ENCODE measurements at regions not wholly inside any gene's neighbourhood (a gene's known extent, or its start where the extent isn't known, plus 50 kb on each side); places are given as distances from the start of the nearest gene placed in this dataset.

DNA sequence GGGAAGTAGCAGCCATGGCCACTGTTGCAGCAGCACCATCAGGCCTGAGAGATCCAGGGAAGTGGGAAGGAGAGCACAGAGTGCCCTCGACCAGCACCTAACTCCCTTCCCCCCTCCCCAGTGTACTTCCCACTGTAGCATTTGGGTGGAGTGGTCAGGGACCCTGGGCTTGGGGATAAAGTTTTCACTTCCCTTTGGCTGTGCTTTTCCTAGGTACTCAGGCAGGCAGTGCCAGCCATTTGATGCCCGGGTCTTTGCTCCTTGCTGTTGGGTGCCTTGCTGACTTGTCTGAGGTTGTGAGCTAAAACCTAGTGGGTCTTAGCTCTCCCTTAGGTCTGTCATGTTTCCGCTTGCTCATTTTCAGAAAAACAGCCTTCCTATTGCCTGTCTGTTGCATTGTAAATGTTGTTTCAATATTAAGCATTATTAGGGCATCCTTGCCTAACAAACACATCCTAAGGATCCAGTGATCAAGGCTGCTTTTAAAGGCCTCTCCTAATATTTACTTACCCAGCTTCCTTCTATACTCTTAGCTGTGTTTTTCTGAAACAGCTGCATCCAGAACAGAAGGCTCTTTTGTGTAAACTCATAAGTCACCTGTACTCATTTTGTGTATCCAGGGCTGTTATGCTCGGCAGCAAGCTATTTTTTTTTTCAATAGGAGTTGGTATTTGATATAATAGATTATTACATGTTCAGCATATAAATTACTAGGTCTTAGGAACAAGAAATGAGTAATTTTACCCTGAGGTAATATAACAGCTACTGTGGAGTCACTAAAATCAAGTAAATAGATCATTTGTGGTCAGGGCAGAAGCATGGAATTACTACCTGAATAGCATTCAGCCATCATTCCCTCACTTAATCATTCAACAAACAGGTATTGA is 418.6 kb upstream of the PROX1 start:
- H3K9me2 ChIP-seq (replicated peaks; ENCODE audit: insufficient read depth, low read length) = no peaks in the 10 kb centered on the region
- no peak overlapping the region for H3K4me3 ChIP-seq (ENCODE audit: low read length)
- H3K4me2 ChIP-seq (ENCODE audit: low read depth, low read length) = no peak overlapping the region
- H3K79me2 ChIP-seq (ENCODE audit: low read length) = no peaks in the 10 kb centered on the region
- no peaks in the 10 kb centered on the region for H3K36me3 ChIP-seq (replicated peaks; ENCODE audit: insufficient read depth, low read length)
- no peak overlapping the region for H3K27ac ChIP-seq (ENCODE audit: low read length)
- no peak for TF ChIP-seq EZH2phosphoT487 (IDR thresholded peaks at IDR 0.05; ENCODE audit: low read length)
- TF ChIP-seq, protein P1, sequence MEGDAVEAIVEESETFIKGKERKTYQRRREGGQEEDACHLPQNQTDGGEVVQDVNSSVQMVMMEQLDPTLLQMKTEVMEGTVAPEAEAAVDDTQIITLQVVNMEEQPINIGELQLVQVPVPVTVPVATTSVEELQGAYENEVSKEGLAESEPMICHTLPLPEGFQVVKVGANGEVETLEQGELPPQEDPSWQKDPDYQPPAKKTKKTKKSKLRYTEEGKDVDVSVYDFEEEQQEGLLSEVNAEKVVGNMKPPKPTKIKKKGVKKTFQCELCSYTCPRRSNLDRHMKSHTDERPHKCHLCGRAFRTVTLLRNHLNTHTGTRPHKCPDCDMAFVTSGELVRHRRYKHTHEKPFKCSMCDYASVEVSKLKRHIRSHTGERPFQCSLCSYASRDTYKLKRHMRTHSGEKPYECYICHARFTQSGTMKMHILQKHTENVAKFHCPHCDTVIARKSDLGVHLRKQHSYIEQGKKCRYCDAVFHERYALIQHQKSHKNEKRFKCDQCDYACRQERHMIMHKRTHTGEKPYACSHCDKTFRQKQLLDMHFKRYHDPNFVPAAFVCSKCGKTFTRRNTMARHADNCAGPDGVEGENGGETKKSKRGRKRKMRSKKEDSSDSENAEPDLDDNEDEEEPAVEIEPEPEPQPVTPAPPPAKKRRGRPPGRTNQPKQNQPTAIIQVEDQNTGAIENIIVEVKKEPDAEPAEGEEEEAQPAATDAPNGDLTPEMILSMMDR (IDR thresholded peaks at IDR 0.05; ENCODE audit: low read length) = no peak
- TF ChIP-seq EZH2 (optimal IDR thresholded peaks at IDR 0.05; ENCODE audit: low read depth, low read length) = no peak
- H3K9me3 ChIP-seq (replicated peaks; ENCODE audit: insufficient read depth, low read length) = no peaks in the 10 kb centered on the region
- no peaks in the 10 kb centered on the region for H3K4me1 ChIP-seq (ENCODE audit: low read length)
- DNase-seq = no peak
- H4K20me1 ChIP-seq (ENCODE audit: insufficient read depth, low read length) = no peaks in the 10 kb centered on the region
- no peak overlapping the region for H3K9ac ChIP-seq (ENCODE audit: low read length)
- no peaks in the 10 kb centered on the region for H3F3A ChIP-seq (ENCODE audit: insufficient read depth, low read length)
- H3K27me3 ChIP-seq (replicated peaks; ENCODE audit: insufficient read depth, low read length) = no peaks in the 10 kb centered on the region
- H2AFZ ChIP-seq (ENCODE audit: low read length) = no peak overlapping the region

DNA sequence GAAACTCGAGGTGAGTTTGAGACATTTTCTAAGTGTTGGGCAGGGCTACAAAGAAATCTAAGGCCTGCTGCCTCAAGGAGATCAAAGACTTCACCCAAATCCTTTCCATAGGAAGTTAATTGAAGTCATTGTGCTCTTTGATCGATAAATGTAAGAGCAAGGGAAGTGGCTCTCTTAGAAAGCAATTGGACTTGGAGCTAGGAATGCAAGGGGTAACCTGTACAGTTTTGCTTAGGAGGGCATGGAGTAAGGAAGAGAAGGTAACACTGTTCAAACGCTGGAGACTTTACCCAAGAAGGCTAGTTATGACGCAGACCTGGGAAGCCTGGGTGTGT is 418.0 kb upstream of the PROX1 start:
- no peak overlapping the region for H2AFZ ChIP-seq (ENCODE audit: low read length)
- H3F3A ChIP-seq (ENCODE audit: insufficient read depth, low read length) = no peaks in the 10 kb centered on the region
- no peak for TF ChIP-seq EZH2 (optimal IDR thresholded peaks at IDR 0.05; ENCODE audit: low read depth, low read length)
- TF ChIP-seq, protein P1 (IDR thresholded peaks at IDR 0.05; ENCODE audit: low read length) = no peak
- no peak for TF ChIP-seq EZH2phosphoT487 (IDR thresholded peaks at IDR 0.05; ENCODE audit: low read length)
- no peaks in the 10 kb centered on the region for H3K9me2 ChIP-seq (replicated peaks; ENCODE audit: insufficient read depth, low read length)
- no peak overlapping the region for H3K9ac ChIP-seq (ENCODE audit: low read length)
- no peaks in the 10 kb centered on the region for H3K79me2 ChIP-seq (ENCODE audit: low read length)
- no peak overlapping the region for H3K27ac ChIP-seq (ENCODE audit: low read length)
- H3K4me3 ChIP-seq (ENCODE audit: low read length) = no peak overlapping the region
- H3K4me2 ChIP-seq (ENCODE audit: low read depth, low read length) = no peak overlapping the region
- no peaks in the 10 kb centered on the region for H3K36me3 ChIP-seq (replicated peaks; ENCODE audit: insufficient read depth, low read length)
- DNase-seq = no peak
- no peaks in the 10 kb centered on the region for H3K9me3 ChIP-seq (replicated peaks; ENCODE audit: insufficient read depth, low read length)
- H4K20me1 ChIP-seq (ENCODE audit: insufficient read depth, low read length) = no peaks in the 10 kb centered on the region
- H3K27me3 ChIP-seq (replicated peaks; ENCODE audit: insufficient read depth, low read length) = no peaks in the 10 kb centered on the region
- H3K4me1 ChIP-seq (ENCODE audit: low read length) = no peaks in the 10 kb centered on the region

DNA sequence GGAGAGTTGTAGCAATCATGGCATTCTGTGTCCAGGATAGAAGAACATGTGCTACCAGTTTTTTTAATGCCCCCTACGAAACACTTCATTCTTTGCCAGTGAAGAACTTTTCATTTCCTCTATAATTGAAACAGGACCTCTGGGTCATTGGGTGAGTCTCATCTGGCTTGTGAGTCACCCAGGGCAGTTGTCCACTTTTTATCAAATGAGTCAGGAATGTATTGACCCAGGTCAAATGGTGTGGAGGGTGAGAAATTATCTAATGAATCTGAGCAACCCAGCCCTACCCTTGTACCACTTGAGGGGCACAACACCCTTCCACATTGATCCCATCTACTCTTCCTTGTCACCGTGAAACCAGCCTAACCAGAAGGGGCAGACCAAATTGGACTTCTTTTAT is 417.3 kb upstream of the PROX1 start:
- Histone ChIP-seq H3K27ac (ENCODE audit: low read length) (no peak overlapping the region), H3K4me1 (ENCODE audit: low read length) (no peaks in the 10 kb centered on the region), H3K4me2 (ENCODE audit: low read depth, low read length) (no peak overlapping the region), H2AFZ (ENCODE audit: low read length) (no peak overlapping the region), H3F3A (ENCODE audit: insufficient read depth, low read length) (no peaks in the 10 kb centered on the region), H3K36me3 (replicated peaks; ENCODE audit: insufficient read depth, low read length) (no peaks in the 10 kb centered on the region), H3K9me2 (replicated peaks; ENCODE audit: insufficient read depth, low read length) (no peaks in the 10 kb centered on the region), H3K4me3 (ENCODE audit: low read length) (no peak overlapping the region), H3K27me3 (replicated peaks; ENCODE audit: insufficient read depth, low read length) (no peaks in the 10 kb centered on the region), H4K20me1 (ENCODE audit: insufficient read depth, low read length) (no peaks in the 10 kb centered on the region), H3K9me3 (replicated peaks; ENCODE audit: insufficient read depth, low read length) (no peaks in the 10 kb centered on the region), H3K9ac (ENCODE audit: low read length) (no peak overlapping the region), H3K79me2 (ENCODE audit: low read length) (no peaks in the 10 kb centered on the region)
- DNase-seq = no peak
- TF ChIP-seq EZH2 (optimal IDR thresholded peaks at IDR 0.05; ENCODE audit: low read depth, low read length) (no peak), EZH2phosphoT487 (IDR thresholded peaks at IDR 0.05; ENCODE audit: low read length) (no peak)
- TF ChIP-seq, protein P1 (IDR thresholded peaks at IDR 0.05; ENCODE audit: low read length) = no peak

All from MM.1S (cell line).